Neural cell (in vitro differentiated cells): ENCODE measurements at regions not wholly inside any gene's neighbourhood (a gene's known extent, or its start where the extent isn't known, plus 50 kb on each side); places are given as distances from the start of the nearest gene placed in this dataset.

ENCODE experiments used
- H2AFZ ChIP-seq: fragments of 200-600, 300-800 bp; sonication (generic), shearing (Covaris generic); 2 replicates; pipeline ENCODE4 v1.6.0; 2014; ENCODE audit warnings: low read depth, mild to moderate bottlenecking, antibody characterized with exemption, low read length, moderate library complexity
- H3F3A ChIP-seq: fragments of 200-600 bp; shearing (Covaris generic); 2 replicates; pipeline ENCODE4 v1.6.1; 2016; ENCODE audit warnings: mild to moderate bottlenecking, moderate library complexity, mixed read lengths, antibody characterized with exemption, low read length; ENCODE audit not compliant: insufficient read depth, poor library complexity, severe bottlenecking
- H3K27ac ChIP-seq: fragments of 200-600, 300-800 bp; sonication (generic), shearing (Covaris generic); 2 replicates; pipeline ENCODE4 v1.5.1; 2014; ENCODE audit warnings: mild to moderate bottlenecking, low read length, moderate library complexity
- H3K27me3 ChIP-seq: fragments of 300-800, 200-600 bp; sonication (generic), shearing (Covaris generic); 2 replicates; pipeline ENCODE4 v1.6.0; 2014; ENCODE audit warnings: mild to moderate bottlenecking, low read depth, low read length, moderate library complexity; ENCODE audit not compliant: insufficient read depth
- H3K36me3 ChIP-seq: fragments of 300-800, 200-600 bp; sonication (generic), shearing (Covaris generic); 2 replicates; pipeline ENCODE4 v1.5.1; 2014; ENCODE audit warnings: mild to moderate bottlenecking, antibody characterized with exemption, low read length, moderate library complexity; ENCODE audit not compliant: insufficient read depth
- H3K4me2 ChIP-seq: fragments of 300-800, 200-600 bp; sonication (generic), shearing (Covaris generic); 2 replicates; pipeline ENCODE4 v1.6.0; 2014; ENCODE audit warnings: mild to moderate bottlenecking, low read length
- H3K4me3 ChIP-seq: fragments of 300-800, 200-600 bp; sonication (generic), shearing (Covaris generic); 2 replicates; pipeline ENCODE4 v1.5.1; 2014; ENCODE audit warnings: mild to moderate bottlenecking, low read length, moderate library complexity
- H3K79me2 ChIP-seq: fragments of 200-600 bp; shearing (Covaris generic); replicated peaks from 2 replicates; pipeline ENCODE4 v1.6.0; 2014; ENCODE audit warnings: mild to moderate bottlenecking, low read length, moderate library complexity; ENCODE audit not compliant: insufficient read depth
- H3K9ac ChIP-seq: fragments of 300-800, 200-600 bp; sonication (generic), shearing (Covaris generic); 2 replicates; pipeline ENCODE4 v1.6.1; 2016; ENCODE audit warnings: mild to moderate bottlenecking, low read length, mixed read lengths
- H3K9me2 ChIP-seq: fragments of 200-600 bp; shearing (Covaris generic); 2 replicates; pipeline ENCODE4 v1.6.1; 2016; ENCODE audit warnings: mild to moderate bottlenecking, low read length, mixed read lengths; ENCODE audit not compliant: insufficient read depth
- H3K9me3 ChIP-seq: fragments of 200-600, 300-800 bp; sonication (generic), shearing (Covaris generic); 2 replicates; pipeline ENCODE4 v1.6.1; 2016; ENCODE audit warnings: mild to moderate bottlenecking, mixed run types, low read length, moderate library complexity, mixed read lengths
- H4K20me1 ChIP-seq: fragments of 200-600 bp; shearing (Covaris generic); 2 replicates; pipeline ENCODE4 v1.6.1; 2016; ENCODE audit warnings: mild to moderate bottlenecking, mixed run types; ENCODE audit not compliant: insufficient read depth
- EP300 ChIP-seq: fragments of 450-650 bp; conservative IDR thresholded peaks from 2 replicates; pipeline ENCODE4 v1.6.1; 2014; ENCODE audit warnings: antibody characterized with exemption, mild to moderate bottlenecking, moderate library complexity; ENCODE audit not compliant: poor library complexity, severe bottlenecking
- EZH2 ChIP-seq: fragments of 200-600, 300-800 bp; shearing (Covaris generic), sonication (generic); IDR thresholded peaks from 2 replicates; pipeline ENCODE4 v1.6.1; 2014; ENCODE audit warnings: antibody characterized with exemption, low read length, borderline replicate concordance, mild to moderate bottlenecking; ENCODE audit not compliant: insufficient read depth, poor library complexity, severe bottlenecking
- MXI1 ChIP-seq: fragments of 450-650 bp; conservative IDR thresholded peaks from 2 replicates; pipeline ENCODE4 v1.6.1; 2014; ENCODE audit warnings: antibody characterized with exemption, mild to moderate bottlenecking; ENCODE audit not compliant: poor library complexity, severe bottlenecking
- POLR2AphosphoS5 ChIP-seq: IDR thresholded peaks from 2 replicates; pipeline ENCODE4 v1.6.1; 2012
- RAD21 ChIP-seq: fragments of 450-650 bp; conservative IDR thresholded peaks from 2 replicates; pipeline ENCODE4 v1.6.1; 2014; ENCODE audit warnings: antibody characterized with exemption, mild to moderate bottlenecking, moderate library complexity
- REST ChIP-seq: IDR thresholded peaks from 2 replicates; pipeline ENCODE4 v1.6.1; 2012; ENCODE audit warnings: borderline replicate concordance
- SMC3 ChIP-seq: fragments of 450-650 bp; conservative IDR thresholded peaks from 2 replicates; pipeline ENCODE4 v1.6.1; 2014; ENCODE audit warnings: antibody characterized with exemption, mild to moderate bottlenecking, moderate library complexity; ENCODE audit not compliant: poor library complexity
- TAF1 ChIP-seq: IDR thresholded peaks from 2 replicates; pipeline ENCODE4 v1.6.1; 2012; ENCODE audit warnings: low read depth
- TF ChIP-seq, protein P1 (sequence below): fragments of 450-650 bp; IDR thresholded peaks from 2 replicates; pipeline ENCODE4 v1.5.1; 2014; ENCODE audit warnings: antibody characterized with exemption, mild to moderate bottlenecking, moderate library complexity; ENCODE audit not compliant: poor library complexity, severe bottlenecking

GRCh38 chrX:42900947-42901346, 123.0 kb upstream of the PPP1R2C start:
- Histone ChIP-seq H3K4me2 (no peak overlapping the region), H3K9me2 (no peaks in the 10 kb centered on the region), H3K9ac (no peak overlapping the region), H3K9me3 (no peaks in the 10 kb centered on the region), H3K36me3 (no peaks in the 10 kb centered on the region), H3K4me3 (no peak overlapping the region), H2AFZ (no peak overlapping the region), H3K27ac (no peak overlapping the region), H3F3A (no peaks in the 10 kb centered on the region), H4K20me1 (no peaks in the 10 kb centered on the region), H3K27me3 (no peaks in the 10 kb centered on the region), H3K79me2 (no peaks in the 10 kb centered on the region)
- TF ChIP-seq EP300 (no peak), POLR2AphosphoS5 (no peak), SMC3 (no peak)

- H3K4me2 ChIP-seq: no peak overlapping the region
- no peak overlapping the region for H3K9ac ChIP-seq
- no peak for TF ChIP-seq EZH2
- no peak for TF ChIP-seq RAD21
- no peak for TF ChIP-seq POLR2AphosphoS5
- no peak for TF ChIP-seq REST
- TF ChIP-seq EP300: no peak
- TF ChIP-seq SMC3: no peak
- TF ChIP-seq MXI1: no peak
- TF ChIP-seq, protein P1, sequence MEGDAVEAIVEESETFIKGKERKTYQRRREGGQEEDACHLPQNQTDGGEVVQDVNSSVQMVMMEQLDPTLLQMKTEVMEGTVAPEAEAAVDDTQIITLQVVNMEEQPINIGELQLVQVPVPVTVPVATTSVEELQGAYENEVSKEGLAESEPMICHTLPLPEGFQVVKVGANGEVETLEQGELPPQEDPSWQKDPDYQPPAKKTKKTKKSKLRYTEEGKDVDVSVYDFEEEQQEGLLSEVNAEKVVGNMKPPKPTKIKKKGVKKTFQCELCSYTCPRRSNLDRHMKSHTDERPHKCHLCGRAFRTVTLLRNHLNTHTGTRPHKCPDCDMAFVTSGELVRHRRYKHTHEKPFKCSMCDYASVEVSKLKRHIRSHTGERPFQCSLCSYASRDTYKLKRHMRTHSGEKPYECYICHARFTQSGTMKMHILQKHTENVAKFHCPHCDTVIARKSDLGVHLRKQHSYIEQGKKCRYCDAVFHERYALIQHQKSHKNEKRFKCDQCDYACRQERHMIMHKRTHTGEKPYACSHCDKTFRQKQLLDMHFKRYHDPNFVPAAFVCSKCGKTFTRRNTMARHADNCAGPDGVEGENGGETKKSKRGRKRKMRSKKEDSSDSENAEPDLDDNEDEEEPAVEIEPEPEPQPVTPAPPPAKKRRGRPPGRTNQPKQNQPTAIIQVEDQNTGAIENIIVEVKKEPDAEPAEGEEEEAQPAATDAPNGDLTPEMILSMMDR: no peak
- no peak for TF ChIP-seq TAF1
- no peaks in the 10 kb centered on the region for H3K9me2 ChIP-seq
- H3K79me2 ChIP-seq: no peaks in the 10 kb centered on the region
- no peaks in the 10 kb centered on the region for H4K20me1 ChIP-seq
- no peak overlapping the region for H2AFZ ChIP-seq
- no peaks in the 10 kb centered on the region for H3F3A ChIP-seq
- no peaks in the 10 kb centered on the region for H3K9me3 ChIP-seq
- H3K27me3 ChIP-seq: no peaks in the 10 kb centered on the region
- no peak overlapping the region for H3K4me3 ChIP-seq
- no peaks in the 10 kb centered on the region for H3K36me3 ChIP-seq
- H3K27ac ChIP-seq: no peak overlapping the region
These were observed 124.5 kb upstream of the PPP1R2C start for GRCh38 chrX:42902513-42902912.

- Histone ChIP-seq H3K4me3 (no peak overlapping the region), H3K9ac (no peak overlapping the region), H3K9me2 (no peaks in the 10 kb centered on the region), H3K4me2 (no peak overlapping the region), H3K9me3 (no peaks in the 10 kb centered on the region), H4K20me1 (no peaks in the 10 kb centered on the region), H3K79me2 (no peaks in the 10 kb centered on the region), H3K27me3 (no peaks in the 10 kb centered on the region), H3K27ac (no peak overlapping the region), H3K36me3 (no peaks in the 10 kb centered on the region), H3F3A (no peaks in the 10 kb centered on the region), H2AFZ (no peak overlapping the region)
- TF ChIP-seq SMC3 (no peak), MXI1 (no peak), REST (no peak), TAF1 (no peak)
These were observed 142.8 kb upstream of the PPP1R2C start for GRCh38 chrX:42920752-42921151.
